Suppressor macrophage (primary cell): ENCODE measurements at regions not wholly inside any gene's neighbourhood (a gene's known extent, or its start where the extent isn't known, plus 50 kb on each side); places are given as distances from the start of the nearest gene placed in this dataset.

Source experiments
- DNase-seq, 4 experiments: peaks; one replicate each; pipeline ENCODE4 v3.0.0-alpha.2; 2020 to 2022

DNA sequence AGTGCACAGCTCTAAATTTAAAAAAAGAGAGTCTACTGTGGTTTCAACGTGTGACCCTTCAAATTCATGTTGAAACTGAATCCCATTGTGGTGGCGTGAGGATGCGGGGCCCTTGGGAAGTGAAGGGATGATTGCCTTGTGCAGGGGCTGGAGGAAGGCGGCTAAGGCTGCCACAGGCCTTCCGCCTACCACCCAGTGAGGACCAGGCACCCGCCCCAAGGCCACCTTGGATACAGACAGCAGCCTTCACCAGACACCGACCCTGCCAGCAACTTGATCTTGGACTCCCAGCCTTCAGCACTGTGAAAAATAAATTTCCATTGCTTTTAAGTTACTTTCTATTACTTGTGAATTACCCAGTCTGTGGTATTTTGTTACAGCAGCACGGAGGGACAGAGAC is 103.4 kb upstream of the TMEM18 start:
- DNase-seq, result no peak

DNA sequence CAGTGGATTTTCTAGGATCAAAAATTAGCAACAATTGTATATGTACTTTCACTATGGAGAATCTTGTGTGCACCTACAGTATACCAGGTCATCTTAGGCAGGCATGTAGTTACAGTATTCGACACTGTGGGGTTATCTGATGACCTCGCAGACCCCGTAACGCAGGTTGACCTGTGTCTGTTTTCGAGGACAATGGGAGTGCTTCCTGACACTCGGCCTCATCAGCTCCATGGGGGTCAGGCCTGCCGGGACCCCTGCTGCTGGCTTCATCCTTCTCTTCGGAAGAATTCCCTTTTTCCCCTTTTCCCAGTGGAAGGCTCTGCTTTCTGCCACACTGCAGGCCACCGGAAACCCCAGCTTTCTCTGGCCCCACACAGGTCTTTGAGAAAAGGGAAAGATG is 102.8 kb upstream of the TMEM18 start:
- no peak for DNase-seq

DNA sequence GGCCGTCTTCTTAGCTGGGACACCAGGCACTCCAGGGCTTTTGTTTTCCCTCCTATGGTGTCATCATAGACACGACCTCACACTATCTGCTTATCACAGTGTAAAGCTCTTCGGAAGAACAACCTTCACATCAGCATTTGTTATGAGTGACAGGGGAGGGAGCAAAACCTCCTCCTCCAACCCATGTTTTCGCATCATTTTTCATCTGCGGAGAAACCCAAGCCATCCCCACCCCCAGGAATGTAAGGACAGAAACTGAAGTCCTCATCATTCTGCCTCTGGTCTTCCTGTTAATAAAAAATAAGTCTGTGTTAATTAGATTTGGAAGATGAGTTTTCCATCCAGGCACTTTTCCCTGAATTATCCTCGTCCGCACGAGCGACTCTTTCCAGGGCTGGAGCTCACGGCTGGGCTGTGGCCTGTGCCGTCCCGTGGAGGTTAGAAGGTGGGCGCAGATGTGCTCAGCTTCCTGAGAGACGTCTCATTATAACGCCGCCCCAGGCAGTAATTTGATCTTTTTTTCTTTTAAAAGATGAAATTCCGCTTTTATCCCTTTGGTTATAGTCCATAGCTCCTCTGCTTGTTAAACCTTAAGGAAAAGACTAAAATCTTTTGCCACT is 101.6 kb upstream of the TMEM18 start:
- no peak for DNase-seq

DNA sequence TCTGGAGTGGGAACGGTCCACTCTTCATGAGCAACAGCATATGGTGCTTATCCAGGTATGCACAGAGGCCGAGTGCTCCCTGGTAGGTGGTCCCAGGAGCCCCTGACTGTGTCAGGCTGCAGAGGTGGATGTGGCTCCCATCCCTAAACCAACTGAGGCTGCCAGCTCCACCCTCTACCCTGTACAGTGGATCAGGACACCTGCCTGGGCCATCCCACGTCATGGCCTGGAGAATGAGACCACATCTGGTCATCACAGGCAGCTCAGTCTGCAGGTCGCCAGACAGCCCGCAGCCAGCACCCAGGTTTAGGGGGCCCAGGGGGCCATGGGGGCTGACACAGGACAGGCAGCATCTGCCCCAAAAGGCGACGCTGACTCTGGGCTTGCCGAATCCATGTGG is 100.3 kb upstream of the TMEM18 start:
- no peak for DNase-seq

DNA sequence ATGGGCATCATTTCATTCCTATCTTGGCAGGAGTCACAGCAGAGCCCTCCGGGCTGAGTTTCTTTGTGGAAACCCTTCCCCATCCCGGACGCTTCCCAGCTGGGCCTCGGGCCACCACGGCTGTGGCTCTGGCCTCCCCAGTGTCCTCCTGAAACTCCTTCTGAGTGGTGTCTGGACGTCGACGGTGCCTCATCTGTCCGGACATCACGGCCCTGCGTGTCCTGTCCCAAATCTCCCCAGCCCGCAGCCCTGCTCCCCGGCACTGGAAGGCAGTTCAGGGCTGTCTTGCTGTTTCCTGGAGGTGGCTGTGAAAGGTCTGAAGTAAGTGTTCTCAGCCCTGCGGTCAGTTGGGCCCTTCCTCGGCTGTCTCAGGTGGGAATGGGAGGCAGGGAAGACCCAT is 99.8 kb upstream of the TMEM18 start:
- DNase-seq, result no peak

DNA sequence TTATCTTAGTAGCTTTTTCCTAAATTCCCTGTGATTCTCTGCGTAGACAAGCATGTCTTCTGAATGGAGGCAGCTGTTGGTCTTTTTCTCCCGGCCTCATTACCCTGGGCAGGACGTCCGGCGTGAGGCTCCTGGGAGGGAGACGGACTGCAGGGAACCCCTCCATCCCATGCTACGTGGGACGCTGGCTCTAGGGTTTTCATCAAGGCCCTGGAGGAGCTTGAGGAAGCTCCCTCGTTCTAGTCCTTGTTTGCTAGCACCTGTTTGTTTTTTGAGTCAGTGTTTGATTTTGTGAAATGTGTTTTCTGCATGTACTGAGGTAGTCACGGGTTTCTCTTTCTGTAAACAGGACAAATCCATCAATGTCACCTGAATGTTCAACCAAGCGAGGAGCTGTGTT is 99.3 kb upstream of the TMEM18 start:
- no peak for DNase-seq

DNA sequence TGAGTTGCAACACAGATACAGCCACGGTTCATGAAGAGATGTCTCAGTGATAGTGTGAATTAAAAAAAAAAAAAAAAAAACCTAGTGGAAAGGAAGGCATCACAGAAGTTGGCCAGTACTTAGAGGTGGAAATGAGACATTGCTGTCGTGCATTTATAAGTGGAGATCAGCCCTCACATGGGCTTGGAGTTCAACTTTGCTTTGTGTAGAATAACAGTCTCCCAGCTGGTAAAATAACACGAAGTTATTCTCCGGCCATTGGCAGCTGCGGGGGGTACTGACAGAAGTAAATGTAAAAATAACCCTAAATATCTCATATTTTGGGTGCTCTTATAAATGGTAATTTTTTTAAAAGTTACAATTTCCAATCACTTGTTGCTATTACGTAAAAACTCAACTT is 98.8 kb upstream of the TMEM18 start:
- no peak for DNase-seq

DNA sequence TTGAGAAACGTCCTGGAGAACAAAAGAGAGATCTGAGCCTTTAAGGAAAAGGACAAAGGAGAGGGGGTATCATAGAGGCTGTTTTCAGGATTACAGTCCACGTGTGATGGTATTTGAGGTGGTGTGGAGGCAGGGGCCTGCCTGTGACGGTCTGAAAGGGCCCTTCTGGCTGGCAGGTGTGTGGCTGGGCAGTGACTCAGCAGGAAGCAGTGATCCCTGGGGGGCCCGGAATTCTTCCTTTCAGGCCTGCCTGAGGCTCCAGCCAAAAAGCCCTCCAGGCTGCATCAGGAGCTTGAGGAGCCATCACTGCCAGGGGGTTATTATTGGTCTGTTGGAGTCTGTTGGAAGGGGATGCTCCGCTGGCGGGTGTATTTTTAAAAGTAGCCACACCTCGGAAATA is 97.2 kb upstream of the TMEM18 start:
- no peak for DNase-seq

DNA sequence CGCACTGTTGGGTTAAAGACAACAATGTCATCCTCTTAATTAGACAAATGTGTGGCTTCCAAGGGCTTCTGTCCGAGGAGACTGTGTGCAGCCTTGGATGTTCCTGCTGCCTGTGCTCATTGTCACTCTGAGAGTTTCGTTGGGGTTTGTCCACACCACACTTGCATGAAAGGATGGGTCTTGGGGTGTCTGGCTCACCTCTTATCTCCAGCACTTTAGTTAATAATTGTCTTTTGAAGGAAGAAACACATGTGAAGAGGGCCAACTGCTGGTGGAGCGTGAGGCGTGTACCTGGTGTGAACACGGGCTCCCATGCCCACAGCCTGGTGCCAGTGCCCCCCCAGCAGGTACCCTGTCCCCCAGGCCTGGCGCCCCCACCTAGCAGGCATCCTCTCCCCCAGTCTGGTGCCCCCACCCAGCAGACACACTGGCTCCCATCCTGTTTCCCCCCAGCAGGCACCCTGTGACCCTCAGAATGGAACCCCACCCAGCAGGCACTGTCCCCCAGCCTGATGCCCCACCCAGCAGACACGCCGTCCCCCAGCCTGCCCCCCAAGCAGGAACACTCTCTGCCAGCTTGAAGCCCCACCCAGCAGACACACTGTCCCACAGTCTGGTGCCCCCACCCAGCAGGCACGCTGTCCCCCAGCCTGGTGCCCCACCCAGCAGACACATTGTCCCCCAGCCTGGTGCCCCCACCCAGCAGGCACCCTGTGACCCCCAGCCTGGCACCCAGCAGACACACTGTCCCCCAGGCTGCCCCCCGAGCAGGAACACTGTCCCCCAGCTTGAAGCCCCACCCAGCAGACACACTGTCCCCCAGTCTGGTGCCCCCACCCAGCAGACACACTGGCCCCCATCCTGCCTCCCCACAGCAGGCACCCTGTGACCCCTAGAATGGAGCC is 96.3 kb upstream of the TMEM18 start:
- DNase-seq, result no peak

DNA sequence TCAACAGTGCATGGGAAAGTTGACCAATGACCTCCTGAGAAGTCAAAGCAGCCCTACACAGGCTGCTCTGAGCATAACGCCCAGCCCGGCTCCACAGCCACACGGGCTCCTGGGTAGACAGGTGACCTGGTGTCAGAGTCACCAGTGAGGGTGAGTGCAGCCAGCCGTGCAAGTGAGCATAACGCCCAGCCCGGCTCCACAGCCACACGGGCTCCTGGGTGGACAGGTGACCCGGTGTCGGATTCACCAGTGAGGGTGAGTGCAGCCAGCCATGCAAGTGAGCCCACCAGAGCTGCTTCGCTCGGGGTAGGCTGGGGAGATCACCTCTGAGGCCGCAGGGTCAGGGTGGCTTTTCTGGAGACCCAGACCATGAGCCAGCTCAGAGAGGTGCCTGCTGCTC is 94.3 kb upstream of the TMEM18 start:
- no peak for DNase-seq

DNA sequence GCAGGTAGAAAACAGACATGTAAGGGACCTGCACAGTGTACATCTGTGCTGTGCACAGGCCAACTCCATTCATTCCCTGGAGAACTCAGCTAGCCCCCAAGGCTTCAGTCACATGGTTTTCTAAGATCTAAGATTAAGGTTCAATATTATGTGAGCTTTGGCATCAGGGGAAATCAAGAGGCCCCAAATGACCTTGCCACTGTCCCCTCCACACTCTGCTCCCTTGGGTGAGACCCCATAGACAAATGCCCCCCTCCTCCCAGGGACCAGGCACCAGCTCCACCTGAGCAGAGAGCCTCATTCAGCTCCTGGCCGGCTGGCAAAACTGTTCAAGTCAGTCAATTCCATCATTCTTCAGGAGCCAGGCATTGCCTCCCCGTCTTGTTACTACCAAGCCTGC is 93.6 kb upstream of the TMEM18 start:
- DNase-seq, result no peak

DNA sequence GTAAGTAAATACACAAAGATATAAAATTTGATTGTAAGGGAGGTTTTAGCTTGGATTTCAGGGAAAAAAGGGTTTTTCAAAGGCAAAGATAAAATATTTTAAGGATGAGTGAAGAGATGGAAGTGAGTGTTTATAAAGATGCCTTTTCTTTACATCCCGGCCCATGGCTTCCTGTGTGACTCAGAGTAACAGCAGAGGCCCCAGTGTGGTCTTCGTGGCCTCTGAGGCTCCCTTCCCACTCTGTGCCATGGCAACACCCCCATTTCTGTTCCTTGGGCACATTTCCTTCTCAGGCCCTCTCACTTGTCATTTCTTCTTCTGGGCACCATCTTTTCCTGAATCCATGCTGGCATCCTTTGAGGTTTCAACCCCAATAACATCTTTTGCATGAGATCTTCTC is 92.6 kb upstream of the TMEM18 start:
- no peak for DNase-seq

DNA sequence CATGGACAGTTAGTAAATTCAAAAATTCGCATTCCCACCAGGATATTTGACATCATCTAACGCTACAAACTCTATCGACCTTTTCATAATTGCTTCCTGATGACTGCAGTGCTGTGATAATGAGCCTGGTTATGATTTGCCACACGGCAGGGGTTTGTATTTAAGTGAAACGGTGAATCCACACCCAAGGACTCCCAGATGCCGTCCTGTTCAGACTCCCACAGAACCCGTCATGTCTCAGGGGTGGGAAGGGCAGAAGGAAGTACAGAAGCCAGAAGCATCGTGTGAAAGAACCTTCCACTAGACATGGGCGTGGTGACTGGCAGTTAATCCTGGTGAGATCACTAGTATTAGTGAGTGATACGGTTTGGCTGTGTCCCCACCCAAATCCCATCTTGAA is 91.2 kb upstream of the TMEM18 start:
- DNase-seq, result no peak

DNA sequence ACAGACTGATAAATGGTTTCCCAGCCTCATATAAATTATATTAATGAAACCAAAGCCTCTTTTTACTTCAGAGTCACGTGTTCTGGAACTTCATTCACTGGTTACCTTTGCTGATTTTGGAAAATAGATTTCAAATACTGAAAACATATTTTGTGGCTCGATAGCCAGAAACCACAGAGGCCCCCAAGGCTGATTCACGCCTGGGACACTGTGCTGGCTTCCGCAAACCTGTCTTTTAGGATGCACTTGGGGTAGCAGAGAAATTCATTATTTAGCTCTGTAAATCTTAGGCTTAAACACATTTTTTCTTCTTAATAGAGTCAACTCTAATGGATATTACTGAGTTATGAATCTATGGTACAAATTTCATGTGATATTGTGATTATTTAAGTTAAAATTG is 90.7 kb upstream of the TMEM18 start:
- no peak for DNase-seq

DNA sequence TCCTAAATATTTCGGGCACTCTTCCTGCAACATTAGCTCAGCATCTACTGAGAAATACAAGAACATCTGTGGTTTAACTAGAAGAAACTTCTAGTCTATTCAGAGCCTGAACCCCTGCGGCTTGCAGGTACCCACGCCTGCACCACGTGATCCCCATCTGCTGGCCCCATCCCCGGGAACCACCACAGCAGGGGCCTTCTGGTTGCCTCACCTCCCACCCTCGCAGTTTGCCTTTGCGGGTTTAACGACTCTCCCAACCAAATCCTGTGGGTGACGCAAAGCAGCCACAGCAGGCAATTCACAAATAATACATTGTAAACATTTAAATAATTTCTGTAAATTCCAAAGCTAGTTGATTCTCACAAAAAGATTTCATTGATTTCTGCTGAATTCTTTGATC is 90.2 kb upstream of the TMEM18 start:
- no peak for DNase-seq

DNA sequence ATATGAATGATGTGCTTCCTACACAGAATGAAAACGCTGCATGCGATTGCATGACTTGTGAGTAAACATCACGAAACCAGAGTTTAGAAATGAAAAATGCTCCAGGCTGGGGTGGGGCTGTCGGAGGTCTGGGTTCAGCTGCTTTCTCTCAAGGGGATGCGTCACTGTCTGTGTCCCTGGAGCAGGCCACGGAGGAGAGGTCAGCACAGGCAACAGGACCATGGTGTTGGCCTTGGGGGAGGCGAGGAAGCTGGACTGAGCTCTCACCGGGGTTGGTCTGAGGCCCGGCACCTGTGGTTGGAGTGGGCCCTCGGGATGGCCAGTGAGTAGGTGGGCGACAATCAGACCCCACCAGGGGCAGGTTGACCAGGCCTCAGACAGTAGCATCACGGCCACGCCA is 89.0 kb upstream of the TMEM18 start:
- DNase-seq, result no peak

DNA sequence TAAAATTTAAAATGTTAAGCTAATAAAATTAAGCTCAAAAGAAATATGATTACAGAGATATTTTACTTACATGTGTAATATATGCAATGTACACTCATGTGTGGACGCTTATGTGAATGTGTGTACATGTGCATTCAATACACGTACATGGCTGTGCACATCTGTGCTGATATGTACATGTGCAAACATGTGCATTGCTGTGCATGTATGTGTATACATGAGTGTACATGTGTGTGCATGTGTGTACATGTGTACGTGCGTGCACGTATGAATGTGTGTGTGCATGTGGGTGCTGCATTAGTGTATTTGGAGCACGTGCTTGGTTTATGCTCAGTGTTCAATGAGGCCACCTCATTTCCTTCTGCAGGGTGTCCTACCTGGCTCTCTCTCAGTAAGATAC is 88.2 kb upstream of the TMEM18 start:
- DNase-seq, result no peak

DNA sequence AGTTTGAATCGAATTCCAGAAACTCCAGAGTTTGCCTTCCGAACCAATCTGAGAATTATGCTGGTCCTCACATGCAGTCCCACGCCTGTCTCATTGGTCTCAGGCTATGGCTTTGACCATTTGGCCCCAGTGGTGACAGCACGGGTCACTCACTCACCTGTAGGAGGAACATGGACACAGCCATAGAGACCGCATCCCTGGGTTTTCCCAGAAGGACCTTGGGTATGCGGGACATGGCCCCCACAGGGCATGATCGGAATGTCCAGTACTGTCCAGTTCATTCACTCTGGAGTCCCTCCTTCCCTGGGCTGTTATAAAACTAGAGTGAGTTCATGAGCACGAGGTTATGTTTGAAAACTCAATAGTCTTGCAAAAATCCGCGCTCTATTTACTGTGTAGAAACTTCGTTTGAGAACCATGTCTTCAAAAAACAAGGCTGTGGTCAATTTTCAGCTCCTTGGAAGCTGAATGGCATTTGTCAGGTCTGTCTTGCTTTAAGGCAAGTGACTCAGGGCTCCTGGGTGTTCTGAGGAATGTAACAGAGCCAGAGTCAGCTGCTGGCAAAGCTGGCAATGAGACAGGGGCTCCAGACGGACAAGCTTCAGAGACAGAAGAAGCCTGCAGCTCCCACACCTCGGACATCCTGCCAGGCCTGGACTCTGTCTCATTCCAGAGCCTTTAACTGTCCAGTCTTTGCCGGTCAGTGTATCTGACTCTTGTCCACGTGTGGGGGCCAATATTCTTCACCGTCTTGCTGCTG is 86.7 kb upstream of the TMEM18 start:
- DNase-seq, result no peak

DNA sequence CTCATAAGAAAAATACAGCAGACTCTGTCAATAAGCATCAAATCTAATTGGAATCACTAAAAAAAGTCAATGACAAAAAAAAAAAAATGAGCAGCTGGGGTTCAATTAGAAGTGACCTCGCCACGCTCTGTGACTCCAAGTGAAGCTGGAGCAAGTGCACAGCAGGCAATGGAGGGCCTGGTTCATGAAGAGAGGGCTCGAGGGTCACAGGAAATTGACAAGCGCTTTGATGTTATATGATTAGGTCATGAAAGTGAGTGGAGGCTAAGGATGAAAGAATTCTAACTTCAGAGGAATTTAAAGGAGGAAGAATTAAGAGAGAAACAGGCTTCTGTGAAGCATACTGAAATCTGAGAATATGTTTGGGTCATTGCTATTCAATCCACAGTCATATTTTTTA is 85.4 kb upstream of the TMEM18 start:
- DNase-seq, result no peak

DNA sequence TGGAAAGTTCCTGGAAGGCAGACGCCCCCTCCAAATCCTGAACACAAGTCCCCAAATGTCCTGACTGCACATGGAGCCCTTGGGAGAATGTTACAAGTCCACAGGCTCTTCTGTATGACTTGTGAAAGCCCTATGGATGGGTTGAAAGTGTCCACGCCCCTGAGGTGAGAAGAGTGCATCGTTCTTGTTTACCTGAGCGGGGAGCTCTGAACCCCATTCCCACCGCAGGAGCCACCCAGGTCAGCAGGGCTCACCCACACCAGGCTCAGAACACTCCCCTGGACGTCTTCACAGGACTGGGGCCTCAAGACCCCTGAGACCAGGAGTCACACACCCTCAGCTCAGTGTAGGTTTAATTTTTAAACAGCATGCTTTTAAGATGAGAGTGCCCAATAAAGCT is 84.2 kb upstream of the TMEM18 start:
- no peak for DNase-seq

DNA sequence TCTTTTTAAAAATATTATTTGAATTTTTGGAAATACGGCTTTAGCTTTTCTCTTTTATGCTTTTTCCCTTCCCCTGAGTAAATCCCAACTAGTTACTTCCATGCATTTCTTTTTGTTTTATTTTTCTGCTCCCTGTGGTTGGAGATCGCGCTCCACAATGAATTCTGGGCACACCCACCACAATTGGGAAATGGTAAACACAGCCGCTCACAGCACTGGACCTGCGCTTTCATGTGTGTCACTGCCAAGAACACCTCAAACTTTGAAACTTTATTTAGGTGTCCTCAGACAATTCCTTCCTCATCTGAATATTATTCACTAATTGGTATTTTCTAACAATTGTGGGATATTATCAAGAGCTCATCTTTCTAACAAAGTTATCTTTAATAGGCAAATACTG is 82.8 kb upstream of the TMEM18 start:
- no peak for DNase-seq

DNA sequence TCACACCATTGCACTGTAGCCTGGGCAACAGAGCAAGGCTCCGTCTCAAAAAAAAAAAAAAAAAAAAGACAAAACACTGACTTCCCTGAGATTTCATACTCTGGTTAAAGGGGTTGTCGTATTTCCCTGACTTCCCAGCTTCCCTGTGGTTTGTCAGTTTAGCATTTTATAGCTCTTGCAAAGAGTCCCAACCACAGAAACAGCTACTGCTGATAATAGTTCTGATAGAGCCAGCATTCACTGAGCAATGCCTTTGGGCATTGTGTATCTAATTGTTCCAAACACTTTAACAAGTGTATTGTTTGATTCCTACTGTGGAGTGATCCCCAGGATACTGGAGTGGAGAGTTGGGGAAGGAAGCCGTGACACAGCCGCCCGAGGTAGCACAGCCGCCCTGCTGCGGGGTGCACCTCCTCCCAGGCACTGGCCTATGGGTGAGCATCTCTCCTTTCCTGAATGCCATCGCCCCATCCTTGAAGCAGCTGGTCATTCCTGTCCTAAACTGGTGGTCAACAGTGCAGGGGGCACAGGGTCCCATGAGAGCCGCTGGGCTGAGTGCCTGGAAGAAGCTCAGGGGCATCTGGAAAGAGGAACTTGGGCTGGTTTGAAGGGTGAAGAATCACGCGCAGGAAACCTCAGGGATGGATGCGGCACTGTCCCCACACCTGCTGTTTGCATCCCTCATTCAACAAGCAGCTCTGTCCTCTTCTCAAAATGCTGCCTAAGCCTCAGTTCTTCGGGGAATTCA is 81.0 kb upstream of the TMEM18 start:
- no peak for DNase-seq

DNA sequence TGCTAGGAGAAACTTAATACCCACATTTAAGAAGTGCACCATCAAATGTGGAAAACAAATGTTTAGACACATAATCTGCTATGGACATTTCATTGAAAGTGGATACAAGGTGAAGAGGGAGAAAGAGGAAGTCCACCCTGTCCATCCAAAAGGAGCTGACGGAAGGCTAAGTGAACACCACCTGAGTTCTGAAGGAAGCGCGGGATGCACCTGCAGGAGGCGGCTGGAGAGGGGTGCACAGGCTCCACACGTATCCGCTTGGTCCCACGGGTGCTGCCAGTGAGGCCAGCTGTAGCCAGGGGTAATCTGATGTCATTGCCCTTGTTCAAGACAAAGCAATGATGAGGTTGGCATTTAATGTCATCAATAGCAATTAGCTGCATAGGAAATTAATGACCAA is 75.9 kb upstream of the TMEM18 start:
- DNase-seq, result no peak
